ENCODE measurements at regions not wholly inside any gene's neighbourhood (a gene's known extent, or its start where the extent isn't known, plus 50 kb on each side); places are given as distances from the start of the nearest gene placed in this dataset.

GRCh38 chr18:45212181-45213039, 402.9 kb upstream of the SLC14A2 start:
- DNase-seq (ENCODE audit: low spot score), result peak; percentile 35
- TF ChIP-seq CTCF (conservative IDR thresholded peaks at IDR 0.05; ENCODE audit: low read depth), result peak; percentile 85
- ChIA-PET POLR2A (ENCODE audit: low non-redundant PET) (no interaction called here), CTCF (interaction anchor here (0.5 to 1.4 kb wide), 9 partner anchors 11 to 1424 kb away, joined by 3 to 4 read pairs (median 3); no protein-coding TSS in a partner anchor)
- H3K27ac ChIP-seq, result no peak overlapping the region

- ChIA-PET POLR2A (ENCODE audit: low non-redundant PET) (no interaction called here), CTCF (interaction anchor here (0.5 to 1.4 kb wide), 9 partner anchors 11 to 1424 kb away, joined by 3 to 4 read pairs (median 3); no protein-coding TSS in a partner anchor)
- no peak for DNase-seq (ENCODE audit: low spot score)
- H3K27ac ChIP-seq, result no peak overlapping the region
- peak; percentile 52; the same call in 1 of the 2 replicates for TF ChIP-seq CTCF (conservative IDR thresholded peaks at IDR 0.05; ENCODE audit: low read depth)
Observed at GRCh38 chr18:45213040-45213333, 402.3 kb upstream of the SLC14A2 start.

- CTCF ChIA-PET, result no interaction called here
- DNase-seq (ENCODE audit: low spot score), result no peak
- H3K27ac ChIP-seq, result no peak overlapping the region
- no peak for TF ChIP-seq CTCF (conservative IDR thresholded peaks at IDR 0.05; ENCODE audit: low read depth)
- POLR2A ChIA-PET (ENCODE audit: low non-redundant PET), result no interaction called here
Observed at GRCh38 chr18:45218436-45218835, 396.8 kb upstream of the SLC14A2 start.

- no peak overlapping the region for H3K27ac ChIP-seq
- ChIA-PET CTCF (interaction anchor here (0.6 kb wide), 1 partner anchor 50 kb away, joined by 4 read pairs; no protein-coding TSS in a partner anchor), POLR2A (ENCODE audit: low non-redundant PET) (no interaction called here)
- no peak for TF ChIP-seq CTCF (conservative IDR thresholded peaks at IDR 0.05; ENCODE audit: low read depth)
- no peak for DNase-seq (ENCODE audit: low spot score)
Observed at GRCh38 chr18:45221363-45221762, 393.9 kb upstream of the SLC14A2 start.

GRCh38 chr18:45222180-45222579, 393.1 kb upstream of the SLC14A2 start:
- no peak overlapping the region for H3K27ac ChIP-seq
- CTCF ChIA-PET, result interaction anchor here (0.6 kb wide), 1 partner anchor 91 kb away, joined by 6 read pairs; no protein-coding TSS in a partner anchor
- no peak for DNase-seq (ENCODE audit: low spot score)
- TF ChIP-seq CTCF (conservative IDR thresholded peaks at IDR 0.05; ENCODE audit: low read depth), result no peak
- POLR2A ChIA-PET (ENCODE audit: low non-redundant PET), result no interaction called here

GRCh38 chr18:45227001-45227742, 388.1 kb upstream of the SLC14A2 start:
- H3K27ac ChIP-seq, result no peak overlapping the region
- POLR2A ChIA-PET (ENCODE audit: low non-redundant PET), result no interaction called here
- CTCF ChIA-PET, result no interaction called here
- no peak for DNase-seq (ENCODE audit: low spot score)
- no peak for TF ChIP-seq CTCF (conservative IDR thresholded peaks at IDR 0.05; ENCODE audit: low read depth)
